ENCODE measurements at regions not wholly inside any gene's neighbourhood (a gene's known extent, or its start where the extent isn't known, plus 50 kb on each side); places are given as distances from the start of the nearest gene placed in this dataset.
"Not testable (repeated sequence)": the region's sequence is repeated elsewhere in the genome, so short reads cannot be mapped to it uniquely, and the experiment has no call there.

- H3K36me3 ChIP-seq (replicated peaks); H3K4me3 ChIP-seq (ENCODE audit: low read depth, low read length); in situ Hi-C loops (cut with HindIII; ENCODE audit: low pct_ligation_motif_present, low sequenced_read_pairs); H3K27ac ChIP-seq; H3K27me3 ChIP-seq (replicated peaks); DNase-seq: not testable (repeated sequence)
These were observed 50.6 kb upstream of the MYL10 start for GRCh38 chr7:101679653-101680173.

GRCh38 chr7:101680406-101681145 is 51.5 kb upstream of the MYL10 start:
- Histone ChIP-seq H3K27me3 (replicated peaks) (no peaks in the 10 kb centered on the region), H3K27ac (no peak overlapping the region), H3K4me3 (ENCODE audit: low read depth, low read length) (no peak overlapping the region), H3K36me3 (replicated peaks) (no peaks in the 10 kb centered on the region)
- in situ Hi-C loops (cut with HindIII; ENCODE audit: low pct_ligation_motif_present, low sequenced_read_pairs): no loop called here
- DNase-seq: no peak
- TF ChIP-seq CTCF (IDR thresholded peaks at IDR 0.05; ENCODE audit: low read depth, low read length, missing control alignments): no peak

- in situ Hi-C loops (cut with HindIII; ENCODE audit: low pct_ligation_motif_present, low sequenced_read_pairs): no loop called here
- no peak for TF ChIP-seq CTCF (IDR thresholded peaks at IDR 0.05; ENCODE audit: low read depth, low read length, missing control alignments)
- H3K4me3 ChIP-seq (ENCODE audit: low read depth, low read length): no peak overlapping the region
- H3K27me3 ChIP-seq (replicated peaks): no peaks in the 10 kb centered on the region
- DNase-seq: peak; percentile 69
- H3K36me3 ChIP-seq (replicated peaks): no peaks in the 10 kb centered on the region
- peak overlapping the region; percentile 35 for H3K27ac ChIP-seq
These were observed 52.3 kb upstream of the MYL10 start for GRCh38 chr7:101681170-101682007.

GRCh38 chr7:101684983-101685330 is 55.9 kb upstream of the MYL10 start:
- in situ Hi-C loops (cut with HindIII; ENCODE audit: low pct_ligation_motif_present, low sequenced_read_pairs): no loop called here
- TF ChIP-seq CTCF (IDR thresholded peaks at IDR 0.05; ENCODE audit: low read depth, low read length, missing control alignments): no peak
- DNase-seq: no peak

GRCh38 chr7:101686030-101686429 is 56.9 kb upstream of the MYL10 start:
- no peak for TF ChIP-seq CTCF (IDR thresholded peaks at IDR 0.05; ENCODE audit: low read depth, low read length, missing control alignments)
- Histone ChIP-seq H3K27ac (no peak overlapping the region), H3K27me3 (replicated peaks) (no peaks in the 10 kb centered on the region), H3K36me3 (replicated peaks) (no peaks in the 10 kb centered on the region), H3K4me3 (ENCODE audit: low read depth, low read length) (no peak overlapping the region)
- in situ Hi-C loops (cut with HindIII; ENCODE audit: low pct_ligation_motif_present, low sequenced_read_pairs): no loop called here
- DNase-seq: no peak

More at GRCh38 chr7:101684983-101685330, 55.9 kb upstream of the MYL10 start:
- no peaks in the 10 kb centered on the region for H3K27me3 ChIP-seq (replicated peaks)
- no peak overlapping the region for H3K27ac ChIP-seq
- no peaks in the 10 kb centered on the region for H3K36me3 ChIP-seq (replicated peaks)
- no peak overlapping the region for H3K4me3 ChIP-seq (ENCODE audit: low read depth, low read length)

- TF ChIP-seq CTCF (IDR thresholded peaks at IDR 0.05; ENCODE audit: low read depth, low read length, missing control alignments): no peak
- H3K27me3 ChIP-seq (replicated peaks): no peaks in the 10 kb centered on the region
- DNase-seq: no peak
- H3K36me3 ChIP-seq (replicated peaks): no peaks in the 10 kb centered on the region
- no peak overlapping the region for H3K27ac ChIP-seq
- in situ Hi-C loops (cut with HindIII; ENCODE audit: low pct_ligation_motif_present, low sequenced_read_pairs): no loop called here
- no peak overlapping the region for H3K4me3 ChIP-seq (ENCODE audit: low read depth, low read length)
These were observed 58.0 kb upstream of the MYL10 start for GRCh38 chr7:101687081-101687480.
